Mammary epithelial cell (primary cell): ENCODE measurements at regions not wholly inside any gene's neighbourhood (a gene's known extent, or its start where the extent isn't known, plus 50 kb on each side); places are given as distances from the start of the nearest gene placed in this dataset.

ENCODE experiments used
- CTCF ChIP-seq, 2 donors: IDR thresholded peaks in 1 of 2; conservative IDR thresholded peaks in 1 of 2; 2 replicates each; pipeline ENCODE4 v1.5.1; 2011 to 2012; ENCODE audit warnings: inconsistent platforms in 2 of 2, low read length in 2 of 2, mild to moderate bottlenecking in 2 of 2, control low read depth in 1 of 2, low read depth in 1 of 2; ENCODE audit not compliant: insufficient read depth in 1 of 2; ENCODE audit errors: extremely low read depth in 1 of 2
- EZH2 ChIP-seq: IDR thresholded peaks from 2 replicates; pipeline ENCODE4 v1.6.1; 2012; ENCODE audit warnings: low read length, inconsistent platforms, borderline replicate concordance

- TF ChIP-seq CTCF (conservative IDR thresholded peaks at IDR 0.05 in 1 of 2, IDR thresholded peaks at IDR 0.05 in 1 of 2; ENCODE audit: extremely low read depth in 1 of 2, insufficient read depth in 1 of 2, low read depth in 1 of 2, low read length in 2 of 2), result no peak
- no peak for TF ChIP-seq EZH2
Observed at GRCh38 chr18:76546088-76546435, 51.0 kb upstream of the ZNF516 start.
